HG02981 (cell line): ENCODE measurements at regions not wholly inside any gene's neighbourhood (a gene's known extent, or its start where the extent isn't known, plus 50 kb on each side); places are given as distances from the start of the nearest gene placed in this dataset.
"Not testable (repeated sequence)": the region's sequence is repeated elsewhere in the genome, so short reads cannot be mapped to it uniquely, and the experiment has no call there.

Source experiments
- ATAC-seq: cut with Tn5 transposase; IDR thresholded peaks from one replicate; pipeline ENCODE4 v1.9.1; 2021; ENCODE audit warnings: mild to moderate bottlenecking, moderate library complexity; ENCODE audit not compliant: unreplicated experiment

DNA sequence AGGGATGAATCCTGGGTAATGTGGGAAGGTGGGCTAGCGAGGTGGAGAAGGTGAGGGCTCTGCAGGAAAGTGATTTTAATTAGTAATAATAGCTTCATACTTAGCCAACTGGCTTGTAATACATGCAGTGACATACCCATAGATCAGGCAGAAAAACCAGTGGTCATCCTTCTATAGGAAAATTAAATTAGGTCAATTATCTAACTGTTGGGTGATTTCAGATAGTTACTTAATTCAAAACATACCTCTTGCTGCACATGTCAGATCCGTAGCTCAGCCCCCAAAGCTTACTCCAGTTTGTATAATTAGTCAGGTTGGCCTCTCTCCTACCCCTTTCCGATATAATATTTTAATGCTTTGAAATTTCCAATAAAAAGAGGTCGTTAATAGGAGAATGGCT is 137.0 kb downstream of the TMEM114 start:
- no peak for ATAC-seq

DNA sequence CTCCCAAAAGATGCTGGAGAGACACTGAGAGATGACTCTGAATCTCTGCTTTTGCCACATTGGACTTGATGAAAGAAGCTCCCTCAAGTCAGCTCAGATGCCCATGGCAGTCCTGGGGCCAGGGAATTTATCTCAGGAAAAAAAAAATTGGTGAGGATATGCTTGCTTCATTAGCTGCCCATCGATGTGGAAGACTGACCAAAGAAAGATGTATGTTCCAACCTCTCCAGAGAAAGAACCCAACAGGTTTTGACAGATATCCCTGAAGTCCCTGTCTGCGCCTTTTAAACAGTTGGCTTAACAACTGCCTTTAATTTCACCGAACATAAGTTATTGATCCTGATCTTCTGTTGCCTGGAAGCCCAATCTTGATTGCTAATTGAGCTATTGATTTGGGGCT is 137.4 kb downstream of the TMEM114 start:
- ATAC-seq, result no peak

DNA sequence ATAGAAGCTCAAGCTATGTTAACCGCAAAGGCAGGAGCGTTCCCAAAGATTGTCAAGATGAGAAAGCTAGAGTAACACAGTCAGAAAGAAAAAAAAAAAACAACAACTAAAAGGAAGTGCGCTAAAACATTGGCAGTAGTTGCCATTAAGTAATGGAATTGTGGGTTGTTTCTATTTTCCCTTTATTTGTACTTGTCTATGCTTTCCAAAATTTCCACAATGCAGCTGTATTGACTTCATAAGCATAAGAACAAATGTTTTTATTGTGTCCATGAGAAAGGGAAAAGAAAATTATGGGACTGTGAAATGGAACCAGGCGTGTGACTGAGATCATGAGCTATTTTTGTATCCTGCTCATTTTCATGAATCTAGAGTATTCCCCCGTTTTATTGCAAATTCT is 153.4 kb downstream of the TMEM114 start:
- ATAC-seq, result no peak

DNA sequence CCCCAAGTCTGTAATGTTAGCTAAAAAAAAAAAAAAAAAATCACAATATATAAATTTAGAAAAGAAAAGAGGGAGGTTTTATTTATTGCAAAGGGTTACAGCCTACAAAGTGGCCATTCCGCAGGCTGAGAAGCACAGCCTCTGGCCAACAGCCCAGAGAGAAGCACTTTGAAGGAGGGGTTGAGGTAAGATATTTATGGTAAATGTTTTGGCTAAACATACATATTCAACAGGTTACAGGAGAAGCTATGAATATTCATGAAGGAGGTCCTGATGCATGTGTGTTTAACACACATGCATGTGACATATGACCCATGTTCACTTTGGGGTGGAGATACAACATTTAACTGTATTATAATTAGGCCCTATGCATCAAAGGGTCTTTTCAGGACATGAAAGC is 158.5 kb downstream of the TMEM114 start:
- ATAC-seq, result no peak

DNA sequence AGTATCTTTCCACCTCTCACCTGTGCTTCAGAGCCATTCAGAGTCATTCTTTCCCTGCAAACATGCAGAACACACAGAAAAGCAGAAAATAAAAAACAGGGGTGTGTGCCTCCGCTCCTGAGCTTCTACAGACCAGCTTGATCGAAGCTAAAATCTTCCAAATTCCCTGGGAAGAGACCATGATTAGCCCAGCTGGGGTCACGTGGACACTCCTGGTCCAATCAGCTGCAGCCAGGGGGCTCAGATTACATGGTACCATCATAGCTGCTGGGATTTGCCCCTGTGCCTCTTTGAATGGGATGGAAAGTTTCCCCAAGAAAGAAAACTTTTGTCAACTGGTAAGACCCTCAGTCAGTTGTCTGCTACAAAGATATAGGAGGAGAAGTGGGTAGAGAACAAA is 159.9 kb downstream of the TMEM114 start:
- no peak for ATAC-seq

DNA sequence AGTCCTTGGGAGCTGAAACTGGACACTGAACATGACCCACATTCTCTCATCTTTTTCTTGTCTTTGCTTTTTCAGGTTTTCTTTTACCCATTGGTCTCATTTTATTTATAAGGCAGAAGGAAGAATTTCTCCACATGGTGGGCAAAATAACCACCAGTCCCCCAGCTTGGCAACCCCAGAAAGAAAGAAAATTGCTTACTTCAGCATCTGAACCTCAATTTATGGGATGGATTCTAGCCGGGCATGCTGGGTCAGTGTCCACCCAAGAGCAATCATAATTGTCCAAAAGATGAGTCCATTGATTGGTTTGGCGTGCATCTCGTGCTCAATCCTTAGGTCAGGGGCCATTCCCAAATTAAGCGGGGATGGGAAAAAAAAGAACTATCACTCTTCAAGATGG is 163.7 kb downstream of the TMEM114 start:
- ATAC-seq, result no peak

DNA sequence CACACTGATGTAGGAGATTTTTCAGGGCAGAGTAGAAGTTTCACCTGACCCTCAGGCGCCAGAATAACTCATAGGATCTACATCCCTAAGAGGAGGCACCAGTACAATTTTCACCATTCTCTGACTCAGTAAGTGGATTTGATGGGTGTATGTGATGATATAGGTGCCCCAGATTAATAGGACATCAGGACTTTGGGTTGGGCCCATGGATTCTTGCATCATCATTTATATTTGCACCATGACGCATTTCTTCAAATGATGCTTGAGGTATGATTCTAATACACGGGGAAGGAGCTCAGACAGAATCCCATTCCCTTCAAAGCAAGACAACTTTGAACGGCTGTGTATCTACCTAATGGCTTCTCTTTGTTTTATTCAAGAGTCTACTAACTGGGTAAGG is 173.2 kb downstream of the TMEM114 start:
- ATAC-seq, result no peak

DNA sequence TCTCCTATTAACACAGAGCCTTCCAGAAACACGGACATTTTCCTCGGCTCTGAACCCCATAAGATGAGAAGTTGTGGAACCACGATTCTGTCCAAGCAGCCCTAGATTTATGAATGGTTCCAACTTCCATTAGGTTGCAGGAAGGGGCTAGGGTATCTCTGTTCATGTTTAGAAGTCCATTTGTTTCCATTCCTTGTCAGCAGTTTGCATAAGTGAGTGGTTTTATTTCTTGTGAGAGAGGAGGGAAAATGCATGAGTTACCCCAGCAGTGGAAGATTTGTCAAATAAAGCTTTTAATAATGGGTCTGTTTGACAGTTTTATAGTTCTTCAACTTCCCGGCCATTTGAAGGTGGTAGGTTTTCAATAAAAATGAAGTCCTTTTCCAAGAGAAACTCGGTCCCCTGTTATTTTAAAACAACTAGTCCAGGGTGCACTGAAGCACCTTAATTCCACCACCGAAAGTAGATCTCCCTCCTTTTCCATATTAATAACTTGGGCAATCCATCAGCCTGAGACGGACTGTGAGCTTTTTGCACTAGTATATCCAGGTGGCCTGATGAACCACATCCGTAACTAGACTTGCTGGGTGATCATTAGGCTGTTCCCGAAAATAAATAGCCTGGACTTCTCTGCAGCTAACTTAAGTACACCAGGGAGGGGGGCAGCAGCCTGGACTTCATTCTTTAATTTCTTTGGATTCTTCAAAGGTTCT is 181.3 kb downstream of the TMEM114 start:
- ATAC-seq, result no peak

DNA sequence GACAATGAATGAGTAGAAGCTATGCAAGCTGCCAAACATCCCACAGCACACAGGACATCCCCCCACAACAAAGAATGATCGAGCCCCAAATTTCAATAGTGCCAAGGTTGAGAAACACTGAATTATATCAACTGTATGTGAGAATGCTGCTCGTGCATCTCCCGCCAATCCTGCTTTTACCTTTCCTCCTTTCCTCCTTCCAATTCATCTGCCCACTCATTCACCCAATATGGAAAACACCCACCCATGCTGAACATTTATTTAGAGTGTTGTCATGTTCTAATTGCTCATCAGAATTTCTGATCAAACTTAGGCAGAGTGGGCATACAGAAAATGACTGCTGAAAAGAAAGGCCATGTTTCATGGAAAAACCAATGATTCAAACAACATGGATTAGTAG is 183.0 kb downstream of the TMEM114 start:
- ATAC-seq, result no peak

DNA sequence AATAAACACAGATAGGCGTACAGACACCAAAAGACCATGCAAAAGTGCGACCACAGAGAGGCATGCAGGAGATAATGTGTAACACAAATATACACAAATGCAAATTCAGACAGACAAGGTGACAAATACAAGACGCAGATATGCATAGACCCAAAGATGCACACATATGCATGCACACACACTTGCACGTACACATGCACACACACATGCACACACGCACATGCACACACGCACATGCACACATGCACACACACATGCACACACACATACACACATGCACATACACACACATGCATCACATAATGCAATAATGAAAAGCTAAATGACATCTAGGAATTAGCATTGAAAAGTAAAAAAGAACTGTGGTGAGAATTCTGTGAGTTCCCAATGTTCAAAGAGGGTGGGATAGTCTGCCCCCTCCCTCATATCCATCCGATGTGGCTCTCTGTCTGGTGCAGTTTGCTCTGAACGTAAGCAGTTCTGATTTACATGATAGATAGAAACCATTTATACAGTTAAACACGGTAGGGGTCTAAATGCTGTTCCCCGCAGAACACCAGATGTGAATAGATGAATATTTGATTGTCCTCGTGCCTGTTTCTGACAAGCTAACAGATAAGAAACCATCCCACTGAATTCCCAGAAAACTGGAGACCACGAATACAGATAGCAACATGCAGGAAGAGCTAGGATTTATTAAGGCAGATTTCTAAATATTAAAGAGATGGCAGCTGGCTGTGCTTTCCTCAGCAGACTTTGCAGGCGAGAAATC is 186.1 kb downstream of the TMEM114 start:
- no peak for ATAC-seq

DNA sequence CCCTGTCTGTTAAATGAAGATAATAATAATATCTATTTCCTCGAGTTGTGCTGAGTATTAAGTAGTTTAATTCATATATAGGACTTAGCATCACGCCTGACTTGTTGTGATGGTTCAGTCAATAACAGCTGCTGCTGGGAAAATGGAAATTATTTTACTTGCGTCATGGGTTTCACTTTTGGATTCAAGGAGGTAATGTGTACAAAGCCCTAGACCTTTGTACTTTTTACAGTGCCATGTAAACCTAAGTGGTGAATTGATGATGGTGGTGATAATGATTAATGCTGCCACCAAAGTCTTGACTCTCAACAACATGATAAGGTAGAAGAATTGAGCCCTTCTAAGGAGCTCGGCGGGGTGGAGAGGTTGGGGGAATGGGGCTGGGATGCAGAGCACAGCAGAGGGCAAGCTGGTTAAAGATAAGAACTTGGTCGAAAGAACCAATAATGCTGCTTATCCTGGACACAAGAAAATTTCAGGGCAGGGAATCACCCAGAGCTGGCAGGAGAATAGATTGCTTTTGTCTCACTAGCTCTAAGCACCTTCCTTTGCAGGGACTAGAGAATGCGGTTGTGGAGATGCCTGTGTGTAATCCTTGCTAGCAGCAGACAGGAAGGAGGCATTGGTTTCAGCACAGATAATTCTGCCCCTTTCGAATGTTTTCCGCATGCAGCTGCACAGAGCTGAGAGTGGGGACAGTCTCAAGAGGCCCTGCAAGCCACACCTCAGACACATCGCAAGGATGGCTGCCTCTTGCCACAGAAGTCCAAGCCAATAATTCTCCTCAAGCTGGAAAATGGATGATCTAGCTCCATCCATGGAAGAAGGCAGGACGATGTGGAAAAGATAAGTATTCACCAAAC is 187.1 kb downstream of the TMEM114 start:
- no peak for ATAC-seq

DNA sequence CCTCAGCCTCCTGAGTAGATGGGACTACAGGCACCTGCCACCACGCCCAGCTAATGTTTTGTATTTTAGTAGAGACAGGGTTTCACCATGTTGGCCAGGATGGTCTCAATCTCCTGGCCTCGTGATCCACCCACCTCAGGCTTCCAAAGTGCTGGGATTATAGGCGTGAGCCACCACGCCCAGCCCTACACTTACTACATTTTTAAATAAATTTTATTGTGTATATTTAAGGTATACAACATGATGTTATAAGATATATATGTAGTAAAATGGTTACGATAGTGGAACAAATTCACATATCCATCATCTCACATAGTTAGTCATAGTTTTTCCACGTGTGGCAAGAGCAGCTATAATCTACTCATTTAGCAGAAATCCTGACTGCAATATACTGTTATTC is 189.6 kb downstream of the TMEM114 start:
- not testable (repeated sequence) for ATAC-seq

DNA sequence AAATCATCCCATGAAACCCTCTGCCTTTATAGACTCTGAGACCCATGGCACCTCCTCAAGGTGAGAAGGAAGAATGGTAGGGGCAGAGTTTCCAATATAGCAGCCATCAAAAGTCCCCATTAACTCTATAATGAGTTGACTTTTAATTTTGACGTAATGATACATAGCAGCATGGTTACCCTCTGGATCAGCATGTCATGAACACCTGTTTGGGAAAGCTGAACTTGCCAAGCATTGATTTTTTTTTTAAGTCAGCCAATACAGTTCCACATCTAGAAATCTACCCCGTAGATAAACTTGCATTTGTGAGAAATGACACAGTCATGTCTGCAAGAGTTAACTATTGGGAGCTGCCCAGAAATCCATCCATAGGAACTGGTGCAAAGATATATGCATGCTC is 191.8 kb downstream of the TMEM114 start:
- ATAC-seq, result no peak

DNA sequence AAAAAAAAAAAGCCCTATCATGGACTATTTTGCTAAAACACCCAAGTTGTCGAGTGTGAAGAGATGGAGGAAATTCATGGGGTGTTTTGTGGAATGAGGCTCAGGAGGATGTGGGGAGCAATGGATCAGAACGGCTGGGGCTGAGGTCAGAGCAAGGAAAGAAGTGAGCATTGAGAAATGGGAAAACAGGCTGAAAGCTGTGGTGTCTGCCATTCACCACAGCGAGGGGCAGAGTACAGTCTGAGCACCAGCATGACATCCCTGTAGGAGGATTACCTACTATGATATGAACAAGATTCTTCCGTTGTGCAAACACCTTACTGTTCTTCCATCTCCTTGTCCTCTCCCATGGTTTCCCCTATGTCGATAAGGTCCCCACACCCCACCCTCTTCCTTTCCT is 193.1 kb downstream of the TMEM114 start:
- ATAC-seq, result no peak

DNA sequence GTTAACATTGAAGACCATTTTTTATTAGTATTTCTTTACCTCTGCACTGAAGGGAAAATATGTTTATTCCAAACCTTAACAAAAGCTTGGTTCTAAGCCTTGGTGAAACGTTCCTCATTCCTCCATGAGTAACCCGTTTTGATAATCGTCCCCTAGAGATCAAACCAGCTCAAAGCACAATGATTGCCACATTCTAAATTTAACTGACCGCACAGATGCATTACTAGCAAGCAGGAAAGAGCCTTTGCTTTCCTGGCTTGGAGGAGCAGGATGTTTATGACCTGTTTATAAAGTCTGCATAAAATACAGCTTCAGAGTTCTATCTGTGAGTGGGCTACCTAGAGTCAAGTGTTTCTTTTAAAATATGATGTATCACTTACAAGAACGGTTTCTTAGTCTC is 193.8 kb downstream of the TMEM114 start:
- ATAC-seq, result no peak

DNA sequence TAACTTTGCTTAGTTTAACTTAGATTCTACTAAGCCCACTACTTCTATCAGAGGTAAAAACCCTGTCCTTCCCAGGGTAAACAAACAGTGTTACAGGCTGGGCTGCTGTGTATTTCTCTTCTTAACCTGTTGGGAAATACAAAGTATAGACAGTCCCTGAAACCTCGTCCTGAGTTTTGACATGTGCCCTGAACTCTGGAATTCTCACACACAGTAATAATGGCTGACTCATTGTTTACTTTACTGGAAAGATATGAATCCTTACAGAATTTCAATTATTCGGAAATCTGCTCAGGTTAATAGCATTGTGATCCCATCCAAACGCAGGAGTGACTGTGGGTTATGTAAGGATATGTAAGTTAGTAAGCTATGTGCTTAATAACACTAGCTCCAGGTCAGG is 199.1 kb downstream of the TMEM114 start:
- no peak for ATAC-seq

DNA sequence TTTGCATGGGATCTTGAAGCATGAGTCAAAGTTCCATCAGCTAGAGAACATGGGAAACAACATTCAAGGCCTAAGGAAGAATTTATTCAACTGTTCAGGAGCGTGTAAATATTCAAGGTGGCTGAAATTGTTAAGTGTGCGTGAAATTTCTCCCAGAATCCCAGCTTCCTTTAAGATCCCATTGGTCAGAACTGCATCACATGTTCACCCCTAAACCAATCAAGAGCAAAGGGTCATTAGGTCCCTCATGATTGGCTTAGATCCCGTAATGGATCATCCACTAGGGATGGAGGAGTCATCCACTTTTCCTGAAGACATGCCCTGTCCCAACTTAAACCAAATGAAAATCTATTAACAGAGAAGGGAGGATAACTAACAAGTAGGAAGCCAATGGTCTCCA is 201.6 kb downstream of the TMEM114 start:
- no peak for ATAC-seq

DNA sequence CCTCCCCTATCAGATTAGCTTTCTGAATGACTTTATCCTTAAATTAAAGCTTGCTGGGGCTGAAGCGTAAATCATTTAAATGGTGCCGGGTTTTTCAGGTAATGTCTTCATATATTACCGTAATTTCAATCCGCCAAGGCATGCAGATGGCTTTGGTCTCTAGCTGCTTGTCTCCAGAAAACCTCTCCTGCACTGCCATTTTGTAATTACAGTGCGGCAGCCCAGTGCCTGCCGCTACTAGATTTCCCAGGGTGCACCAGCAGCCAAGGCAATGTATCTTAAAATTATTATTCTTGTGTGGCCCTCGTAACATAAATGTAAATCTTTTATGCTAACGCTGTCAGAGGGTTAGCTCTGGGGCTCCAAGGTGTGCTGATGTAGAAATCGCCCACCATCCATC is 208.5 kb downstream of the TMEM114 start:
- ATAC-seq, result no peak

DNA sequence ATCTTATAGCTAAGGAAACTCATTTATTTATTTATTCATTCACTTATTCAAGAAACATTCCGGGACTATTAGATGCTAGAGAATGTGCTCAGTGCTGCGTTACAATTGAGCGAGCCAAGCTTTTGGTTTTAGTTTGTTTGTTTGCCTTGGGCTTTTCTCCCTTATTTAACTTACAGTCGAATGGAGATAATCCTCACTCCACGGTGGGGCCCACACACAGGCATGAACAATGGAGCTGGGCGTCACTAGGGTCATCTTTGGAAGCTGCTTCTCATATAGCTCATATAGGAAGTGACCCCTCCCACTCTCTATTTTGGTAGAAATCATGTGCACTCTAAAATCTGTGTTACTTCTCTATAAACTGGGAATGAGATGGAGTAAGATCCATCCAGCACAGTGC is 210.0 kb downstream of the TMEM114 start:
- ATAC-seq, result no peak

DNA sequence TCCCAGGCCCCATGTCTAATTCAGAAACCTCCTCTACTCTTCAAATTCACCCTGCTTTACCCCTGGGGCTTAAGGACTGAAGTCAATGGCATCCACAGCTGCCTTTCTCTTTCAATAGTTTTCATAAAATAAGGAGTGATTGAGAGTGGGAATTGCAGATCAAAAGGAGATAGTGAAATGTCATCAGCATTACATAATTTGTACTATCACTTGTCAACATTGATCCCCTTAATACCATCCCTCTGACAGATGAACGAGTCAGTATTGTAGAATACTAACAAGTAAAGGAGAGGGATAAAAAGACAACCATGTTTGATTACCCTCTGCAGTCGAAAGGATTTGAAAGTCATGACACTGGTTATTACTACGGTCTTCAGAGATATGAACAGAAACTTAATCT is 212.4 kb downstream of the TMEM114 start:
- no peak for ATAC-seq

DNA sequence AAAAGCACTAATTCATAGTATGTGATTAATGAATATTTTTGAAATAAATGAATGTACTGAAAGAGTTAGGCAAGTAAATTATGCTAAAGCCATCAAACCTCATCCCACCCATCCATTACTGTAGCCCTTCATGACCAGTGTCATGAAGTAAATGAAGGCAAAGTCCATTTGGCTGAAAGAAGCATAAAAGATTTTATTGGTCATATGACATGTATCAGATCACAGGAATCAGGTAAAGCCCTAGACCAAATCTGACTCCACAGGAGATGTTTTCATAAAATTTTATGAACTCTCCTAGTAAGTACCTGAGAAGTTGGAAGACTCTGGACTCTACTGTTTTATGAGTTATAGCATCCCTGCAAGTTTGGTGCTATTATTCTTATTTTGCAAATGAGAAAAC is 213.5 kb downstream of the TMEM114 start:
- ATAC-seq, result no peak

DNA sequence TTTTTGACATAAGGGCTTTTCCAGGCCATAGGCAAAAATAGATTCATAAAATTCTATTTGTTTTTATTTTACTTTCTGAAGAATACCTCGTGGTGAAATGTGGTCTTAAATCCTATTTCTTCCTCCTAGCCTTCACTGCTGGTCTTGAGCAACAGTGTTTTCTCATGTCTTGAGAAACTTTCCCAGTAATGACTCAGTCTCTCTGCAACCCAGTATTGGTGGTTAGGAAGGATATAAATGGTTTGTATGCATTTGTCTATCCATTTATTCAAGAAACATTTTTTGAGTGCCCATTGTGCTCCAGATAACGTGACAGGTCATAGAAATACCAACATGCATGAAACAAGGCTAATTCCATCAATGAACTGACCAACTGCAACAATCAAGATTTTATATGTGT is 213.9 kb downstream of the TMEM114 start:
- no peak for ATAC-seq
